ENCODE measurements at regions not wholly inside any gene's neighbourhood (a gene's known extent, or its start where the extent isn't known, plus 50 kb on each side); places are given as distances from the start of the nearest gene placed in this dataset.

GRCh38 chr14:104510216-104510615, 69.3 kb upstream of the C14orf180 start:
- Histone ChIP-seq H3K4me2 (ENCODE audit: insufficient read depth, low read length) (no peak overlapping the region), H3K27me3 (ENCODE audit: insufficient read depth, low read length, poor library complexity) (no peaks in the 10 kb centered on the region), H3K36me3 (ENCODE audit: insufficient read depth, low read length) (no peaks in the 10 kb centered on the region), H3K79me2 (ENCODE audit: insufficient read depth, low read length) (no peaks in the 10 kb centered on the region), H3K4me3 (ENCODE audit: low read depth in 1 of 2, low read length in 2 of 2) (no peak overlapping the region), H3K4me1 (ENCODE audit: insufficient read depth, low read length) (no peaks in the 10 kb centered on the region), H3K9ac (ENCODE audit: low read depth, low read length) (no peak overlapping the region), H4K20me1 (ENCODE audit: insufficient read depth, low read length) (no peaks in the 10 kb centered on the region), H3K9me3 (ENCODE audit: insufficient read depth, low read length, severe bottlenecking) (no peaks in the 10 kb centered on the region), H3K27ac (ENCODE audit: low read length) (no peak overlapping the region), H2AFZ (ENCODE audit: low read depth, low read length) (no peak overlapping the region)
- ATAC-seq (ENCODE audit: insufficient read depth, low read depth), result no peak
- TF ChIP-seq EZH2 (IDR thresholded peaks at IDR 0.05; ENCODE audit: borderline replicate concordance, low read depth, low read length, severe bottlenecking), result no peak
- no peak for TF ChIP-seq CTCF (IDR thresholded peaks at IDR 0.05; ENCODE audit: borderline replicate concordance, extremely low read depth, low read length, poor library complexity, severe bottlenecking)
- DNase-seq, result no peak

- Histone ChIP-seq H3K79me2 (ENCODE audit: insufficient read depth, low read length) (no peaks in the 10 kb centered on the region), H3K4me2 (ENCODE audit: insufficient read depth, low read length) (no peak overlapping the region), H3K9ac (ENCODE audit: low read depth, low read length) (no peak overlapping the region), H3K9me3 (ENCODE audit: insufficient read depth, low read length, severe bottlenecking) (no peaks in the 10 kb centered on the region), H3K36me3 (ENCODE audit: insufficient read depth, low read length) (no peaks in the 10 kb centered on the region), H3K4me1 (ENCODE audit: insufficient read depth, low read length) (no peaks in the 10 kb centered on the region), H3K27me3 (ENCODE audit: insufficient read depth, low read length, poor library complexity) (no peaks in the 10 kb centered on the region), H3K4me3 (ENCODE audit: low read depth in 1 of 2, low read length in 2 of 2) (no peak overlapping the region), H3K27ac (ENCODE audit: low read length) (no peak overlapping the region), H4K20me1 (ENCODE audit: insufficient read depth, low read length) (no peaks in the 10 kb centered on the region), H2AFZ (ENCODE audit: low read depth, low read length) (no peak overlapping the region)
- ATAC-seq (ENCODE audit: insufficient read depth, low read depth) (no peak), DNase-seq (no peak)
- TF ChIP-seq EZH2 (IDR thresholded peaks at IDR 0.05; ENCODE audit: borderline replicate concordance, low read depth, low read length, severe bottlenecking) (no peak), CTCF (IDR thresholded peaks at IDR 0.05; ENCODE audit: borderline replicate concordance, extremely low read depth, low read length, poor library complexity, severe bottlenecking) (no peak)
Measured at GRCh38 chr14:104510794-104511611, 68.6 kb upstream of the C14orf180 start.

- ATAC-seq (ENCODE audit: insufficient read depth, low read depth), result no peak
- Histone ChIP-seq H3K27me3 (ENCODE audit: insufficient read depth, low read length, poor library complexity) (no peaks in the 10 kb centered on the region), H3K4me3 (ENCODE audit: low read depth in 1 of 2, low read length in 2 of 2) (no peak overlapping the region), H3K9ac (ENCODE audit: low read depth, low read length) (no peak overlapping the region), H3K4me2 (ENCODE audit: insufficient read depth, low read length) (no peak overlapping the region), H3K79me2 (ENCODE audit: insufficient read depth, low read length) (no peaks in the 10 kb centered on the region), H2AFZ (ENCODE audit: low read depth, low read length) (no peak overlapping the region), H3K27ac (ENCODE audit: low read length) (no peak overlapping the region), H3K9me3 (ENCODE audit: insufficient read depth, low read length, severe bottlenecking) (no peaks in the 10 kb centered on the region), H3K4me1 (ENCODE audit: insufficient read depth, low read length) (no peaks in the 10 kb centered on the region), H4K20me1 (ENCODE audit: insufficient read depth, low read length) (no peaks in the 10 kb centered on the region), H3K36me3 (ENCODE audit: insufficient read depth, low read length) (no peaks in the 10 kb centered on the region)
- no peak for DNase-seq
- TF ChIP-seq CTCF (IDR thresholded peaks at IDR 0.05; ENCODE audit: borderline replicate concordance, extremely low read depth, low read length, poor library complexity, severe bottlenecking), result no peak
- TF ChIP-seq EZH2 (IDR thresholded peaks at IDR 0.05; ENCODE audit: borderline replicate concordance, low read depth, low read length, severe bottlenecking), result no peak
Measured at GRCh38 chr14:104512061-104512460, 67.5 kb upstream of the C14orf180 start.
